KMS-11 (cell line): ENCODE measurements at regions not wholly inside any gene's neighbourhood (a gene's known extent, or its start where the extent isn't known, plus 50 kb on each side); places are given as distances from the start of the nearest gene placed in this dataset.
"Not testable (repeated sequence)": the region's sequence is repeated elsewhere in the genome, so short reads cannot be mapped to it uniquely, and the experiment has no call there.

Experiments used
- H2AFZ ChIP-seq: fragments of 200-600 bp; sonication (generic); 2 replicates; pipeline ENCODE4 v1.6.1; 2016; ENCODE audit warnings: antibody characterized with exemption, mixed run types, low read depth
- H3K27ac ChIP-seq: fragments of 200-600 bp; sonication (generic); 2 replicates; pipeline ENCODE4 v1.6.1; 2016; ENCODE audit warnings: mild to moderate bottlenecking, mixed run types
- H3K27me3 ChIP-seq: fragments of 200-600 bp; sonication (generic); 2 replicates; pipeline ENCODE4 v1.6.1; 2017; ENCODE audit warnings: mild to moderate bottlenecking, low read depth, mixed run types, moderate library complexity; ENCODE audit not compliant: insufficient read depth
- H3K36me3 ChIP-seq: fragments of 200-600 bp; sonication (generic); 2 replicates; pipeline ENCODE4 v1.6.1; 2017; ENCODE audit warnings: mild to moderate bottlenecking, mixed run types; ENCODE audit not compliant: insufficient read depth
- H3K4me1 ChIP-seq: fragments of 200-600 bp; sonication (generic); 2 replicates; pipeline ENCODE4 v1.6.1; 2016; ENCODE audit warnings: mild to moderate bottlenecking, low read depth, mixed run types; ENCODE audit not compliant: poor library complexity, severe bottlenecking
- H3K4me2 ChIP-seq: fragments of 200-600 bp; sonication (generic); 2 replicates; pipeline ENCODE4 v1.7.0; 2016; ENCODE audit warnings: mild to moderate bottlenecking, mixed run types
- H3K4me3 ChIP-seq: fragments of 200-600 bp; sonication (generic); IDR thresholded peaks from 2 replicates; pipeline ENCODE4 v1.6.1; 2017; ENCODE audit warnings: low read depth, low read length, mixed read lengths; ENCODE audit not compliant: insufficient read depth
- H3K79me2 ChIP-seq: fragments of 200-600 bp; sonication (generic); 2 replicates; pipeline ENCODE4 v1.6.1; 2016; ENCODE audit warnings: low read depth, mixed run types; ENCODE audit not compliant: insufficient read depth
- H3K9ac ChIP-seq: fragments of 200-600 bp; sonication (generic); 2 replicates; pipeline ENCODE4 v1.6.1; 2016; ENCODE audit warnings: mild to moderate bottlenecking, mixed run types
- H4K20me1 ChIP-seq: fragments of 200-600 bp; sonication (generic); 2 replicates; pipeline ENCODE4 v1.6.1; 2016; ENCODE audit warnings: mild to moderate bottlenecking, mixed run types; ENCODE audit not compliant: insufficient read depth
- TF ChIP-seq, protein P1 (sequence below): fragments of 200-600 bp; sonication (generic); conservative IDR thresholded peaks from 2 replicates; pipeline ENCODE4 v1.6.1; 2017; ENCODE audit warnings: low read depth, mild to moderate bottlenecking, antibody characterized with exemption, low read length, moderate library complexity, mixed read lengths

DNA sequence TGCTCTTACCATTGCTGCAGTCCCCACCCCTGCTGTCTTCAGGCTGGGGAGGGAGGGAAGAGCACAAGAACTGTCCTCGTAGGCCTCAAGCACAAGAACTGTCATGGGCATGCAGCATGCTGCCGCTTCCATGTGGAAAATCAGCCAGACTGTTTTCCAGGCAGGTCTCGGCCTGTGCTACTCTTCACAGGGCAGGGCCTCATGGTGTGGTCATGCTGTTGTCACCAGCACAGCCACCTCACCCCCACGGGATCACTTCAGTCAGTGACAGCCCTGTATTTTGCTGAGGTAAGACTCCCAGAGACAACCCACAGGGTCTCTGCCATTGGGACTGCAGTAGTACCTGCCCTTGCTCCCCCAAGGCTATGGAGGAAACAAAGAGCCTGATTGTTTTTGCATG lies 205.3 kb downstream of the NAP1L3 start:
- TF ChIP-seq, protein P1, sequence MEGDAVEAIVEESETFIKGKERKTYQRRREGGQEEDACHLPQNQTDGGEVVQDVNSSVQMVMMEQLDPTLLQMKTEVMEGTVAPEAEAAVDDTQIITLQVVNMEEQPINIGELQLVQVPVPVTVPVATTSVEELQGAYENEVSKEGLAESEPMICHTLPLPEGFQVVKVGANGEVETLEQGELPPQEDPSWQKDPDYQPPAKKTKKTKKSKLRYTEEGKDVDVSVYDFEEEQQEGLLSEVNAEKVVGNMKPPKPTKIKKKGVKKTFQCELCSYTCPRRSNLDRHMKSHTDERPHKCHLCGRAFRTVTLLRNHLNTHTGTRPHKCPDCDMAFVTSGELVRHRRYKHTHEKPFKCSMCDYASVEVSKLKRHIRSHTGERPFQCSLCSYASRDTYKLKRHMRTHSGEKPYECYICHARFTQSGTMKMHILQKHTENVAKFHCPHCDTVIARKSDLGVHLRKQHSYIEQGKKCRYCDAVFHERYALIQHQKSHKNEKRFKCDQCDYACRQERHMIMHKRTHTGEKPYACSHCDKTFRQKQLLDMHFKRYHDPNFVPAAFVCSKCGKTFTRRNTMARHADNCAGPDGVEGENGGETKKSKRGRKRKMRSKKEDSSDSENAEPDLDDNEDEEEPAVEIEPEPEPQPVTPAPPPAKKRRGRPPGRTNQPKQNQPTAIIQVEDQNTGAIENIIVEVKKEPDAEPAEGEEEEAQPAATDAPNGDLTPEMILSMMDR, result no peak
- H3K4me3 ChIP-seq, result no peak overlapping the region
- H3K4me2 ChIP-seq, result no peak overlapping the region
- no peaks in the 10 kb centered on the region for H3K4me1 ChIP-seq
- H3K79me2 ChIP-seq, result no peaks in the 10 kb centered on the region
- no peak overlapping the region for H3K9ac ChIP-seq
- H2AFZ ChIP-seq, result no peak overlapping the region
- H3K27ac ChIP-seq, result no peak overlapping the region
- H4K20me1 ChIP-seq, result no peaks in the 10 kb centered on the region
- H3K27me3 ChIP-seq, result no peaks in the 10 kb centered on the region
- no peaks in the 10 kb centered on the region for H3K36me3 ChIP-seq

DNA sequence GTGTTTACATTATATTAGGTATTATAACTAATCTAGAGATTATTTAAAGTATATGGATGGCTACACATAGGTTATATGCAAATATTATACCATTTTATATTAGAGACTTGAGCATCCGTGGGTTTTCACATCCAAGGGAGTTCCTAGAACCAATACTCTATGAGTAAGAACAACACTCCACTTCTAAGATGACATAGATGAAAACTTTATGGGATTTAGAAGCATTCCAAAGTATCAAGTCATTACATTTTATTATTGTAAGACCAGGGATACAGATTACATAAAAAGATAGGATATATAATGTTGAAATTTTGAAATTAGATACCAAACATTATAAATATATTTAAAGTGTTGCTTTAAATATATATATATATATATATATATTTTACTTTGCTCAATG lies 207.0 kb downstream of the NAP1L3 start:
- Histone ChIP-seq H3K4me3 (no peak overlapping the region), H3K27me3 (no peaks in the 10 kb centered on the region), H3K9ac (no peak overlapping the region), H4K20me1 (no peaks in the 10 kb centered on the region), H3K4me1 (no peaks in the 10 kb centered on the region), H3K4me2 (no peak overlapping the region), H3K27ac (no peak overlapping the region), H2AFZ (no peak overlapping the region), H3K79me2 (no peaks in the 10 kb centered on the region), H3K36me3 (no peaks in the 10 kb centered on the region)
- TF ChIP-seq, protein P1, result no peak

DNA sequence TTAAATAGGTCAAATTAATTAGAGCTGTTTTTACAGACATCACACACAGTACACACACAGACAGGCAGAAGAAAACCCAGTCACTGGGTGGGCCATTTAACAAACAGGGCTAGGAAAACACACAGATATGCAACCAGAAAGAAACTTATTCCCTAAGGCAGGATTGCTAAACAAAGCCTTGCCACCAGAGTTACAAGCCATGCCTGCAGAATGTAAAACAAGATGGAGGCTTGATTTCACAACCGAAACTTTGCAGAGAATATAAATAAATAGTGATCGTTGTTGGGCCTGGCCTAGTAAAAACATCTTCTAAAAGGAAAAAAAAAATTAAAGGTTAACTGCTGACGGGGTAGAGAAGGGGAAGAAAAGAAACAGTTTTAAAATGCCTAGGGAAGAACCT lies 212.3 kb downstream of the NAP1L3 start:
- no peak overlapping the region for H3K4me3 ChIP-seq
- H3K4me1 ChIP-seq, result no peaks in the 10 kb centered on the region
- no peaks in the 10 kb centered on the region for H3K79me2 ChIP-seq
- H3K27me3 ChIP-seq, result no peaks in the 10 kb centered on the region
- no peaks in the 10 kb centered on the region for H3K36me3 ChIP-seq
- no peak overlapping the region for H3K9ac ChIP-seq
- H2AFZ ChIP-seq, result no peak overlapping the region
- no peaks in the 10 kb centered on the region for H4K20me1 ChIP-seq
- no peak overlapping the region for H3K27ac ChIP-seq
- TF ChIP-seq, protein P1, result no peak
- no peak overlapping the region for H3K4me2 ChIP-seq

DNA sequence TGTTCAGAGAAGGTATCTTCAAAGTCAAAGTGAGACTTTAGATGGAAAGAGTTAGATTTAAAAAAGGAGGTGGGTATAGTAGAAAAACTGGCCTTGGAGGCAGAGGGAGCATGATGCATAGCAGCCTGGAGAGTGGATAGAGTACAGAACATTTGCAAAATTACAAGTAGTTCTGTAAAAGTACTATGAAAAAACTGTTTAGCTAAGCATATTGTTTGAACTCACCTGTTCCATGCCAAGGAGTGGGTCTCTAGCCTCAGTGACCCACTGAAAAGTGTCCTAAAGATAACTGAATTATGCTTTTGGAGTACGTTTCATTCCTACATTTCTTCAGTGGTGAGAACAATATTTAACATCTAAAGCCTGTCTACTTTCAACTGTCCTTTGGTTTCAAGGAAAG lies 218.9 kb downstream of the NAP1L3 start:
- Histone ChIP-seq H4K20me1 (no peaks in the 10 kb centered on the region), H3K27ac (no peak overlapping the region), H2AFZ (no peak overlapping the region), H3K36me3 (no peaks in the 10 kb centered on the region), H3K4me2 (no peak overlapping the region), H3K4me3 (no peak overlapping the region), H3K4me1 (no peaks in the 10 kb centered on the region), H3K9ac (no peak overlapping the region), H3K79me2 (no peaks in the 10 kb centered on the region), H3K27me3 (no peaks in the 10 kb centered on the region)
- TF ChIP-seq, protein P1, result no peak

DNA sequence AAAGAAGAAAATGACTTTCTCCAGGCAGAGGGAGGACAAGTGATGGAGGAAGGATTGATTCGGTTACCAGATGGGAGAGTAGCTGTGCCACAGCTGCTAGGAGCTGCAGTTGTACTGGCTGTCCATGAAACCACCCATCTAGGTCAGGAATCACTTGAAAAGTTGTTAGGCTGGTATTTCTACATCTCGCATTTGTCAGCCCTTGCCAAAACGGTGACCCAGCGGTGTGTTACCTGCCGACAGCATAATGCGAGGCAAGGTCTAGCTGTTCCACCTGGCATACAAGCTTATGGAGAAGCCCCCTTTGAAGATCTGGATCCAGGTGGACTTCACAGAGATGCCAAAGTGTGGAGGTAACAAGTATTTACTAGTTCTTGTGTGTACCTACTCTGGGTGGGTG lies 238.7 kb downstream of the NAP1L3 start:
- H4K20me1 ChIP-seq, H3K4me2 ChIP-seq, H3K27me3 ChIP-seq, H3K4me3 ChIP-seq, H3K79me2 ChIP-seq, H3K9ac ChIP-seq, H3K4me1 ChIP-seq, H3K27ac ChIP-seq, H3K36me3 ChIP-seq, H2AFZ ChIP-seq: not testable (repeated sequence)
